ENCODE measurements at regions not wholly inside any gene's neighbourhood (a gene's known extent, or its start where the extent isn't known, plus 50 kb on each side); places are given as distances from the start of the nearest gene placed in this dataset.

DNA sequence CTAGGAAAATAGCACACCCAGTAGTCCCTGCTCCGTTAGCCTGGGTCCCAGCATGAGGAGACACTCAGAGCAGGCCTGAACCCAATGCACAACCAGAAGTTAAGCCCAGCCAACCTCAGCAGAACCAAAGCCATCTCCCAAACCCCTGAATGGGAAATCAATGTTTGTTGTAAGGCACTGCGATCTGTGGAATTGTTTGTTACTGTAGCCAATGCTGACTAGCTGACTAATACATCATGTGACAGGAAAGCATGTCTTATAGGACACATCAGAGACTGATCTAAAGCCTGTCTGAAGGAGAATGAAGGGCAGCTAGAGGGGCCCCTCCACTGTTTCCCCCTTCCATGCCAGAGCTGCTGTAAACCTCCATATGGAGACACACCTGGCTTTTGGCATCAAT lies 96.4 kb downstream of the MARCHF4 start:
- H3K36me3 ChIP-seq = no peaks in the 10 kb centered on the region
- no peak for ATAC-seq
- intact Hi-C loops (cut with DNase I) = no loop called here
- peaks cover 0 to 5% of the 10 kb centered on the region in 2 donors for H3K27me3 ChIP-seq
- H3K4me1 ChIP-seq = no peaks in the 10 kb centered on the region
- TF ChIP-seq CTCF (IDR thresholded peaks at IDR 0.05) = no peak
- DNase-seq = no peak
- H3K27ac ChIP-seq = no peak overlapping the region
- H3K9me3 ChIP-seq = no peaks in the 10 kb centered on the region
- H3K4me3 ChIP-seq = no peak overlapping the region

DNA sequence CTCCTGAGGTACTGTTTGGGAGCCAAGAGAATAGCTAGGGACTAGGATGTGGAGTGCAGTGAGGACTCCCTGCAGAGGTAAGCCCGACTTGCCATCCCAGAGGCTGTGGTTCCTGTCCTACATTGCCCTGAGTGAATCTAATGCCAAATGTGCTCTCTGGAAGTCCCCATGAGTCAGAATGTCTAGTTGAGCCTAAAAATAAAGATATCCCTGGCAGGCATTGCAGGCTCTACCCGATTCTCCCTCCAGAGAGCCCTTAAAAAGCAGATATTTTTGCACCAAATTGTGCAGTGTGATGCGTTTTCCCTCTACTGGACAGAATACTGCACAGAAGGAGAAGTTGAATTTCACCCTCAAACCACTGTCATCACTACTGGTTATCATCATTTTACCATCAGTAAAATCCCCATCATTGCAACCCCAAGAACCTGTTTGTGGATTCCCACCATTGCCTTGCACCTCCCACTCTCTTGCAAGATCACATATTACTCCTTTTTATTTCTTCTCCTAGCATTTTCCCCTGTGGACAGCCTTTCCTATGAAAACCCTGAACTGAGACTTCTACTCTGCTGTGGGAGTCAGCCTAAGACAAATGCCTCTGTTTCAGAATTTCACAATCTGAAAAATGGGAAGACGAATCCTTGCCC lies 98.0 kb downstream of the MARCHF4 start:
- no peaks in the 10 kb centered on the region for H3K4me1 ChIP-seq
- H3K27me3 ChIP-seq = peaks cover 0 to 5% of the 10 kb centered on the region in 2 donors
- no peak overlapping the region for H3K27ac ChIP-seq
- no peak for TF ChIP-seq CTCF (IDR thresholded peaks at IDR 0.05)
- DNase-seq (no peak), ATAC-seq (no peak)
- H3K4me3 ChIP-seq = no peak overlapping the region
- intact Hi-C loops (cut with DNase I) = no loop called here
- H3K9me3 ChIP-seq = no peaks in the 10 kb centered on the region
- H3K36me3 ChIP-seq = no peaks in the 10 kb centered on the region

GRCh38 chr2:216261042-216261537 lies 111.2 kb downstream of the MARCHF4 start:
- no peaks in the 10 kb centered on the region for H3K4me1 ChIP-seq
- H3K36me3 ChIP-seq = no peaks in the 10 kb centered on the region
- no peak overlapping the region for H3K4me3 ChIP-seq
- H3K27ac ChIP-seq = no peak overlapping the region
- no peak for ATAC-seq
- H3K27me3 ChIP-seq = no peaks in the 10 kb centered on the region
- no peaks in the 10 kb centered on the region for H3K9me3 ChIP-seq
- intact Hi-C loops (cut with DNase I) = no loop called here
- DNase-seq = no peak
- TF ChIP-seq CTCF (IDR thresholded peaks at IDR 0.05) = no peak

DNA sequence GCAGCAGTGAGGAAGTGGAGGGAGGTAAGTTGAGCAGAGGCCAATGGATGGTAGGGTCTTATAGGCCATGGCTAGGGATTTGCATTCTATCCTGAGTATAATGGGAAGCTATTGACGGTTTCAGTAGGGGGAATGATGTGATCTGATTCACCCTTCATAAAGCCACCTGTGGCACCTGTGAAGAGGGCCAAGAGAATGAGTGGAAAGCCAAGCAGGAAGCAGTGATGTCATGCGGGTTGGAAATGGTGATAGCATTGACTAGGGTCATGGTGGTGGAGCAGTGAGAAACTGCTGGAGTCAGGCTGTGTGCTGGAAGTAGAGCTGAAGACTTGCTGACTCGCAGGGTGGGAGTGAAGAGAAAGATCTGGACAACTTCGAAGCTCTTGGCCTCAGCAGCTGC lies 111.7 kb downstream of the MARCHF4 start:
- H3K4me1 ChIP-seq = no peaks in the 10 kb centered on the region
- DNase-seq (no peak), ATAC-seq (no peak)
- H3K9me3 ChIP-seq = no peaks in the 10 kb centered on the region
- H3K27me3 ChIP-seq = no peaks in the 10 kb centered on the region
- intact Hi-C loops (cut with DNase I) = no loop called here
- H3K4me3 ChIP-seq = no peak overlapping the region
- no peak for TF ChIP-seq CTCF (IDR thresholded peaks at IDR 0.05)
- H3K27ac ChIP-seq = no peak overlapping the region
- H3K36me3 ChIP-seq = no peaks in the 10 kb centered on the region

- no peak overlapping the region for H3K4me3 ChIP-seq
- H3K27ac ChIP-seq = no peak overlapping the region
- H3K36me3 ChIP-seq = no peaks in the 10 kb centered on the region
- no peak for TF ChIP-seq CTCF (IDR thresholded peaks at IDR 0.05)
- H3K4me1 ChIP-seq = no peaks in the 10 kb centered on the region
- DNase-seq (no peak), ATAC-seq (no peak)
- H3K27me3 ChIP-seq = no peaks in the 10 kb centered on the region
- intact Hi-C loops (cut with DNase I) = no loop called here
- no peaks in the 10 kb centered on the region for H3K9me3 ChIP-seq
These were observed 113.2 kb downstream of the MARCHF4 start for GRCh38 chr2:216259081-216259480.

Data from left lung (tissue), 4 donors.